Small intestine (tissue), 7 donors: ENCODE measurements at regions not wholly inside any gene's neighbourhood (a gene's known extent, or its start where the extent isn't known, plus 50 kb on each side); places are given as distances from the start of the nearest gene placed in this dataset.
"Not testable (repeated sequence)": the region's sequence is repeated elsewhere in the genome, so short reads cannot be mapped to it uniquely, and the experiment has no call there.

Experiments used
- DNase-seq, 2 donors: peaks; one replicate each; pipeline versions ENCODE4 v3.0.0 to v3.0.0-alpha.2; 2013
- FAIRE-seq: peaks from 2 replicates; lab custom pipeline; 2012; peaks lifted over from hg19 to GRCh38; lab: Jason Lieb, UNC
- H3K27ac ChIP-seq, 3 donors: one replicate each; pipeline ENCODE4 v1.5.1; 2013; ENCODE audit warnings: low read length in 2 of 3, mild to moderate bottlenecking in 2 of 3, control low read depth in 1 of 3, inconsistent platforms in 1 of 3, low read depth in 1 of 3, moderate library complexity in 1 of 3
- H3K27me3 ChIP-seq, 3 donors: one replicate each; pipeline ENCODE4 v1.6.1; 2013; ENCODE audit warnings: low read length in 3 of 3, inconsistent platforms in 1 of 3; ENCODE audit not compliant: control insufficient read depth in 3 of 3, insufficient read depth in 3 of 3
- H3K36me3 ChIP-seq, 3 donors: one replicate each; pipeline ENCODE4 v1.6.1; 2013; ENCODE audit warnings: low read length in 3 of 3, inconsistent platforms in 1 of 3, low read depth in 1 of 3, mild to moderate bottlenecking in 1 of 3, moderate library complexity in 1 of 3; ENCODE audit not compliant: control insufficient read depth in 3 of 3, insufficient read depth in 2 of 3
- H3K4me1 ChIP-seq, 3 donors: one replicate each; pipeline ENCODE4 v1.6.1; 2013; ENCODE audit warnings: low read length in 2 of 3, inconsistent platforms in 1 of 3, low read depth in 1 of 3, mild to moderate bottlenecking in 1 of 3, moderate library complexity in 1 of 3; ENCODE audit not compliant: control insufficient read depth in 3 of 3, insufficient read depth in 2 of 3
- H3K4me3 ChIP-seq, 3 donors: one replicate each; pipeline ENCODE4 v1.5.1; 2013; ENCODE audit warnings: low read length in 3 of 3, control low read depth in 1 of 3, inconsistent platforms in 1 of 3, low read depth in 1 of 3, mild to moderate bottlenecking in 1 of 3, moderate library complexity in 1 of 3
- H3K9me3 ChIP-seq, 2 donors: one replicate each; pipeline ENCODE4 v1.6.1; 2013; ENCODE audit warnings: low read depth in 1 of 2, low read length in 1 of 2; ENCODE audit not compliant: control insufficient read depth in 2 of 2, insufficient read depth in 1 of 2
- WGBS, 3 donors: extraction: QIAGEN DNeasy Blood & Tissue Kit; methylation state at CpG; one replicate each; pipeline ENCODE4 v1.1.7; 2013; 5-methylcytosine and 5-hydroxymethylcytosine counted together
- donor health status: healthy with polysubstance abuse.
- donor health status: control.
- donor health status: control.
- donor health status: Bipolar disorder and iron deficiency.
- donor health status: healthy.

GRCh38 chrX:71822314-71822713, 59.2 kb downstream of the CXorf49B start:
- not testable (repeated sequence) for FAIRE-seq, H3K27me3 ChIP-seq, H3K4me1 ChIP-seq, DNase-seq, H3K36me3 ChIP-seq, H3K27ac ChIP-seq, H3K4me3 ChIP-seq, H3K9me3 ChIP-seq
- 63 to 86% (median 73%) methylated on average over 3 of the region's 4 CpGs for WGBS, 3 donors

- WGBS, 3 donors = 71 to 78% (median 74%) methylated on average over 9 to 12 of the region's 12 CpGs
Observed at GRCh38 chrX:71823391-71824057, 60.4 kb downstream of the CXorf49B start.

GRCh38 chrX:71828086-71828485, 64.9 kb downstream of the CXorf49B start:
- H3K27ac ChIP-seq = no peak overlapping the region
- FAIRE-seq = no peak
- H3K36me3 ChIP-seq = no peaks in the 10 kb centered on the region
- DNase-seq = no peak
- H3K9me3 ChIP-seq = no peaks in the 10 kb centered on the region
- H3K4me3 ChIP-seq = no peak overlapping the region
- no peaks in the 10 kb centered on the region for H3K27me3 ChIP-seq
- 63 to 92% (median 75%) methylated on average over 1 to 6 of the region's 6 CpGs for WGBS, 3 donors
- H3K4me1 ChIP-seq = no peaks in the 10 kb centered on the region

More at GRCh38 chrX:71823391-71824057, 60.4 kb downstream of the CXorf49B start:
- Histone ChIP-seq H3K9me3 (no peaks in the 10 kb centered on the region), H3K4me3 (no peak overlapping the region), H3K4me1 (no peaks in the 10 kb centered on the region), H3K27me3 (no peaks in the 10 kb centered on the region), H3K27ac (no peak overlapping the region), H3K36me3 (no peaks in the 10 kb centered on the region)
- FAIRE-seq = no peak
- no peak for DNase-seq

GRCh38 chrX:71838092-71838491, 72.6 kb upstream of the NHSL2 start:
- WGBS, 3 donors = 64 to 68% (median 66%) methylated on average over 4 of the region's 4 CpGs
- H3K4me3 ChIP-seq, H3K4me1 ChIP-seq, H3K27ac ChIP-seq, H3K9me3 ChIP-seq, H3K36me3 ChIP-seq, DNase-seq, H3K27me3 ChIP-seq, FAIRE-seq: not testable (repeated sequence)

- 25 to 52% (median 51%) methylated on average over 1 of the region's 1 CpG for WGBS, 3 donors
- H3K4me3 ChIP-seq = no peak overlapping the region
- no peak for FAIRE-seq
Observed at GRCh38 chrX:71846429-71846828, 64.2 kb upstream of the NHSL2 start.

GRCh38 chrX:71852182-71852581, 58.5 kb upstream of the NHSL2 start:
- 80 to 86% (median 82%) methylated on average over 9 of the region's 9 CpGs for WGBS, 3 donors
- FAIRE-seq (no peak), DNase-seq (no peak)
- H3K27ac ChIP-seq = no peak overlapping the region
- no peaks in the 10 kb centered on the region for H3K9me3 ChIP-seq
- no peaks in the 10 kb centered on the region for H3K4me1 ChIP-seq
- H3K27me3 ChIP-seq = no peaks in the 10 kb centered on the region
- H3K4me3 ChIP-seq = no peak overlapping the region
- H3K36me3 ChIP-seq = no peaks in the 10 kb centered on the region

More at GRCh38 chrX:71846429-71846828, 64.2 kb upstream of the NHSL2 start:
- Histone ChIP-seq H3K9me3 (no peaks in the 10 kb centered on the region), H3K36me3 (no peaks in the 10 kb centered on the region), H3K4me1 (no peaks in the 10 kb centered on the region), H3K27me3 (no peaks in the 10 kb centered on the region), H3K27ac (no peak overlapping the region)
- peak in 1 of 2 donors; percentile 11 for DNase-seq

GRCh38 chrX:71859637-71860036, 51.0 kb upstream of the NHSL2 start:
- 1 to 12% (median 6%) methylated on average over 3 of the region's 3 CpGs for WGBS, 3 donors
- DNase-seq (peak; percentile 7 to 16), FAIRE-seq (no peak)
- Histone ChIP-seq H3K27me3 (no peaks in the 10 kb centered on the region), H3K36me3 (no peaks in the 10 kb centered on the region), H3K27ac (no peak overlapping the region), H3K9me3 (no peaks in the 10 kb centered on the region), H3K4me1 (no peaks in the 10 kb centered on the region), H3K4me3 (no peak overlapping the region)
